A673 (cell line): ENCODE measurements at regions not wholly inside any gene's neighbourhood (a gene's known extent, or its start where the extent isn't known, plus 50 kb on each side); places are given as distances from the start of the nearest gene placed in this dataset.
"Not testable (repeated sequence)": the region's sequence is repeated elsewhere in the genome, so short reads cannot be mapped to it uniquely, and the experiment has no call there.

Source experiments
- BruUV-seq: library from RNA; stranded (reverse); fragments of 400-500 nt; replicated peaks from 2 replicates; lab custom pipeline; 2021; lab: Mats Ljungman, UMichigan
- CTCF ChIA-PET: fragments of 300-600 bp; sonication (Branson Sonifier 250); formaldehyde crosslinking; loops from one replicate; lab custom pipeline; 2022; ENCODE audit warnings: antibody characterized with exemption; lab: Charles Lee
- POLR2A ChIA-PET: fragments of 300-600 bp; sonication (Branson Sonifier 250); formaldehyde crosslinking; loops from one replicate; lab custom pipeline; 2022; ENCODE audit warnings: antibody characterized with exemption; ENCODE audit not compliant: low non-redundant PET; lab: Charles Lee
- DNase-seq: peaks from one replicate; pipeline ENCODE4 v3.0.0-alpha.2; 2015; ENCODE audit warnings: low spot score
- H3K27ac ChIP-seq: fragments of 200-600 bp; sonication (generic); 2 replicates; pipeline ENCODE4 v1.5.1; 2016; ENCODE audit warnings: mixed run types, low read depth, mild to moderate bottlenecking, mixed read lengths, antibody characterized with exemption, low read length; ENCODE audit not compliant: poor library complexity, severe bottlenecking
- H3K27me3 ChIP-seq: fragments of 200-600 bp; sonication (generic); replicated peaks from 2 replicates; pipeline ENCODE4 v1.6.1; 2017; ENCODE audit warnings: mixed run types, low read depth, mild to moderate bottlenecking, mixed read lengths, antibody characterized with exemption, low read length; ENCODE audit not compliant: insufficient read depth, poor library complexity
- H3K36me3 ChIP-seq: fragments of 200-600 bp; sonication (generic); 2 replicates; pipeline ENCODE4 v1.6.1; 2016; ENCODE audit warnings: mixed run types, mild to moderate bottlenecking, mixed read lengths, antibody characterized with exemption, low read length; ENCODE audit not compliant: insufficient read depth, poor library complexity, severe bottlenecking
- H3K4me1 ChIP-seq: fragments of 200-600 bp; sonication (generic); 2 replicates; pipeline ENCODE4 v1.6.1; 2017; ENCODE audit warnings: mixed run types, mild to moderate bottlenecking, mixed read lengths, antibody characterized with exemption, low read length; ENCODE audit not compliant: insufficient read depth, poor library complexity, severe bottlenecking
- H3K4me3 ChIP-seq: fragments of 200-600 bp; sonication (generic); 2 replicates; pipeline ENCODE4 v1.5.1; 2016; ENCODE audit warnings: low read depth, mixed run types, mild to moderate bottlenecking, mixed read lengths, low read length; ENCODE audit not compliant: poor library complexity, severe bottlenecking
- H3K9me3 ChIP-seq: fragments of 200-600 bp; sonication (generic); 2 replicates; pipeline ENCODE4 v1.6.1; 2016; ENCODE audit warnings: mixed run types, low read depth, mild to moderate bottlenecking, mixed read lengths, antibody characterized with exemption, low read length; ENCODE audit not compliant: poor library complexity, severe bottlenecking
- CTCF ChIP-seq: fragments of 300-800, 200-600 bp; sonication (generic); conservative IDR thresholded peaks from 2 replicates; pipeline ENCODE4 v1.5.1; 2017; ENCODE audit warnings: low read depth, mild to moderate bottlenecking, antibody characterized with exemption, low read length, moderate library complexity, mixed read lengths
- EZH2 ChIP-seq: fragments of 200-600 bp; sonication (generic); IDR thresholded peaks from 2 replicates; pipeline ENCODE4 v1.6.1; 2017; ENCODE audit warnings: borderline replicate concordance, low read depth, mild to moderate bottlenecking, mixed read lengths, antibody characterized with exemption, low read length; ENCODE audit not compliant: poor library complexity, severe bottlenecking
- intact Hi-C: fragments of 100-400 bp; cut with micrococcal nuclease; formaldehyde crosslinking; loops from one replicate; pipeline ENCODE4 v1.10.0; 2022; ENCODE audit not compliant: unreplicated experiment

GRCh38 chr21:7951854-7952519 lies 2569.4 kb upstream of the TPTE start:
- intact Hi-C loops = no loop called here
- Histone ChIP-seq H3K4me3 (no peak overlapping the region), H3K36me3 (no peaks in the 10 kb centered on the region), H3K4me1 (no peaks in the 10 kb centered on the region), H3K27me3 (no peaks in the 10 kb centered on the region), H3K27ac (no peak overlapping the region), H3K9me3 (peaks cover 98% of the 10 kb centered on the region)
- CTCF ChIA-PET = no interaction called here
- no peak for DNase-seq
- TF ChIP-seq CTCF (no peak), EZH2 (no peak)
- POLR2A ChIA-PET = no interaction called here
- BruUV-seq = no TSS peak

GRCh38 chr21:7952648-7953047 lies 2568.7 kb upstream of the TPTE start:
- DNase-seq = no peak
- BruUV-seq = no TSS peak
- no peak for TF ChIP-seq CTCF
- no peak for TF ChIP-seq EZH2

GRCh38 chr21:7953058-7953457 lies 2568.3 kb upstream of the TPTE start:
- DNase-seq = no peak
- POLR2A ChIA-PET = no interaction called here
- Histone ChIP-seq H3K9me3 (peaks cover 98% of the 10 kb centered on the region), H3K36me3 (no peaks in the 10 kb centered on the region), H3K4me1 (no peaks in the 10 kb centered on the region), H3K4me3 (no peak overlapping the region), H3K27me3 (no peaks in the 10 kb centered on the region), H3K27ac (no peak overlapping the region)
- CTCF ChIA-PET = no interaction called here
- intact Hi-C loops = no loop called here
- TF ChIP-seq CTCF = no peak
- TF ChIP-seq EZH2 = no peak
- no TSS peak for BruUV-seq

More at GRCh38 chr21:7952648-7953047, 2568.7 kb upstream of the TPTE start:
- no peak overlapping the region for H3K27ac ChIP-seq
- H3K36me3 ChIP-seq = no peaks in the 10 kb centered on the region
- H3K27me3 ChIP-seq = no peaks in the 10 kb centered on the region
- ChIA-PET CTCF (no interaction called here), POLR2A (no interaction called here)
- no peaks in the 10 kb centered on the region for H3K4me1 ChIP-seq
- intact Hi-C loops = no loop called here
- peaks cover 98% of the 10 kb centered on the region for H3K9me3 ChIP-seq
- no peak overlapping the region for H3K4me3 ChIP-seq

- H3K27ac ChIP-seq, intact Hi-C loops, POLR2A ChIA-PET, H3K36me3 ChIP-seq, H3K27me3 ChIP-seq, BruUV-seq, CTCF ChIA-PET, DNase-seq, H3K4me3 ChIP-seq, H3K4me1 ChIP-seq: not testable (repeated sequence)
- peaks cover 90% of the 10 kb centered on the region for H3K9me3 ChIP-seq
Observed at GRCh38 chr21:7955358-7956073, 2565.9 kb upstream of the TPTE start.

GRCh38 chr21:7956074-7956452 lies 2565.3 kb upstream of the TPTE start:
- CTCF ChIA-PET, intact Hi-C loops, H3K27ac ChIP-seq, DNase-seq, H3K4me3 ChIP-seq, H3K36me3 ChIP-seq, H3K4me1 ChIP-seq, POLR2A ChIA-PET, BruUV-seq, H3K27me3 ChIP-seq: not testable (repeated sequence)
- peaks cover 87% of the 10 kb centered on the region for H3K9me3 ChIP-seq
